ENCODE measurements at regions not wholly inside any gene's neighbourhood (a gene's known extent, or its start where the extent isn't known, plus 50 kb on each side); places are given as distances from the start of the nearest gene placed in this dataset.

GRCh38 chr2:156841321-156841720, 405.1 kb downstream of the GPD2 start:
- Histone ChIP-seq H3K36me3 (replicated peaks; ENCODE audit: low read depth, low read length) (no peaks in the 10 kb centered on the region), H3K9ac (ENCODE audit: low read length) (no peak overlapping the region), H3K4me3 (ENCODE audit: low read length) (no peak overlapping the region), H3K27ac (ENCODE audit: low read length) (no peak overlapping the region), H3K4me1 (ENCODE audit: low read length) (peaks cover 20% of the 10 kb centered on the region), H3K79me2 (ENCODE audit: low read length) (no peaks in the 10 kb centered on the region), H3K9me3 (ENCODE audit: insufficient read depth, low read length) (no peaks in the 10 kb centered on the region), H2AFZ (ENCODE audit: low read depth, low read length) (no peak overlapping the region), H4K20me1 (ENCODE audit: insufficient read depth, low read length) (no peaks in the 10 kb centered on the region), H3K27me3 (ENCODE audit: low read depth, low read length) (no peaks in the 10 kb centered on the region), H3K4me2 (ENCODE audit: low read length) (peak overlapping the region; percentile 45)
- TF ChIP-seq CTCF (IDR thresholded peaks at IDR 0.05; ENCODE audit: low read depth, low read length) (no peak), EZH2phosphoT487 (IDR thresholded peaks at IDR 0.05; ENCODE audit: low read depth) (no peak)

DNA sequence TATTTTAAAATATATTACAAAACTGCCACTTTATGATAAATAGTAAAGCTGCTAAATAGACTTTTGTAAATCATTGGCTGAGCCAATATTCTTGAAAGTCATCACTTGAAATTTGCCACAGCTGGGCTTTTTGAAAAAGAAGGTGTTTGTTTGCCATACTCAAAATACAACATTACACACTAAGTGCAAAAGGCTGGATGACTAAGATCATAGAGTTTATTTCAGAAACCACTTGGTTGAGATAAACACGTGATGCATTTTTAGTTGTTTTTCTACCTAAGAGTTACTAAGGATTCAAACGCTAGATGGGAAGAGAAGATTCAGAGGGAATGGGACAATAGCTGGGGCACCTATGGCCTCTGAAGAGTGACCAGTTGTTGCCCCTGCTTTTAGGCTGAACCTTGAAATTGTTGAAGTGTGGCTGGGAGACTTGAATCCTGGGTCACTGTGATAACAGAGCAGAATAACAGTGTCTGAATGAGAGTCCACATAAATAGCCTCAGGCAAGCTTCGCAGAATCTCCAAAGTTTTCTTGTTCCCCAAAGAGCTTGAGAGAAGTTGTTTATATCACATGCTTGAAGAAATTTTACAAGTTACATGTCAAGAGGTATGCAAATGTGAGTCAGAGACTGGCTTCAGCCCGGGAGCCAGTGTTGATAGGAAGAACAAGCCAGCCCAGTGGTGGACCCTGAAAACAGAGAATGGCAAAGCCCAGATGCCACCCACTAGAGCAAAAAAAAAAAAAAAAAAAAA, 409.8 kb downstream of the GPD2 start:
- no peak overlapping the region for H3K27ac ChIP-seq (ENCODE audit: low read length)

GRCh38 chr2:156852210-156852609, 405.3 kb upstream of the GALNT5 start:
- H3K9ac ChIP-seq (ENCODE audit: low read length), result no peak overlapping the region
- H4K20me1 ChIP-seq (ENCODE audit: insufficient read depth, low read length), result no peaks in the 10 kb centered on the region
- no peaks in the 10 kb centered on the region for H3K79me2 ChIP-seq (ENCODE audit: low read length)
- H3K4me3 ChIP-seq (ENCODE audit: low read length), result no peak overlapping the region
- no peak overlapping the region for H3K27ac ChIP-seq (ENCODE audit: low read length)
- no peak overlapping the region for H2AFZ ChIP-seq (ENCODE audit: low read depth, low read length)
- no peaks in the 10 kb centered on the region for H3K9me3 ChIP-seq (ENCODE audit: insufficient read depth, low read length)
- no peaks in the 10 kb centered on the region for H3K27me3 ChIP-seq (ENCODE audit: low read depth, low read length)
- no peak overlapping the region for H3K4me2 ChIP-seq (ENCODE audit: low read length)
- TF ChIP-seq CTCF (IDR thresholded peaks at IDR 0.05; ENCODE audit: low read depth, low read length), result no peak
- TF ChIP-seq EZH2phosphoT487 (IDR thresholded peaks at IDR 0.05; ENCODE audit: low read depth), result no peak
- H3K4me1 ChIP-seq (ENCODE audit: low read length), result no peaks in the 10 kb centered on the region
- no peaks in the 10 kb centered on the region for H3K36me3 ChIP-seq (replicated peaks; ENCODE audit: low read depth, low read length)

More for the DNA sequence above, 409.8 kb downstream of the GPD2 start:
- Histone ChIP-seq H3K4me1 (ENCODE audit: low read length) (peaks cover 6% of the 10 kb centered on the region; the same call in 1 of the 2 replicates), H2AFZ (ENCODE audit: low read depth, low read length) (no peak overlapping the region), H3K9me3 (ENCODE audit: insufficient read depth, low read length) (no peaks in the 10 kb centered on the region), H4K20me1 (ENCODE audit: insufficient read depth, low read length) (no peaks in the 10 kb centered on the region), H3K79me2 (ENCODE audit: low read length) (no peaks in the 10 kb centered on the region), H3K27me3 (ENCODE audit: low read depth, low read length) (no peaks in the 10 kb centered on the region), H3K36me3 (replicated peaks; ENCODE audit: low read depth, low read length) (no peaks in the 10 kb centered on the region), H3K9ac (ENCODE audit: low read length) (no peak overlapping the region), H3K4me2 (ENCODE audit: low read length) (no peak overlapping the region), H3K4me3 (ENCODE audit: low read length) (no peak overlapping the region)
- no peak for TF ChIP-seq CTCF (IDR thresholded peaks at IDR 0.05; ENCODE audit: low read depth, low read length)
- TF ChIP-seq EZH2phosphoT487 (IDR thresholded peaks at IDR 0.05; ENCODE audit: low read depth), result no peak

- H3K27ac ChIP-seq (ENCODE audit: low read length), result no peak overlapping the region
- H4K20me1 ChIP-seq (ENCODE audit: insufficient read depth, low read length), result no peaks in the 10 kb centered on the region
- H3K4me1 ChIP-seq (ENCODE audit: low read length), result no peaks in the 10 kb centered on the region
- H3K36me3 ChIP-seq (replicated peaks; ENCODE audit: low read depth, low read length), result no peaks in the 10 kb centered on the region
- H2AFZ ChIP-seq (ENCODE audit: low read depth, low read length), result no peak overlapping the region
- H3K4me2 ChIP-seq (ENCODE audit: low read length), result no peak overlapping the region
- no peak overlapping the region for H3K4me3 ChIP-seq (ENCODE audit: low read length)
- H3K27me3 ChIP-seq (ENCODE audit: low read depth, low read length), result no peaks in the 10 kb centered on the region
- H3K79me2 ChIP-seq (ENCODE audit: low read length), result no peaks in the 10 kb centered on the region
- no peaks in the 10 kb centered on the region for H3K9me3 ChIP-seq (ENCODE audit: insufficient read depth, low read length)
- TF ChIP-seq CTCF (IDR thresholded peaks at IDR 0.05; ENCODE audit: low read depth, low read length), result no peak
- no peak for TF ChIP-seq EZH2phosphoT487 (IDR thresholded peaks at IDR 0.05; ENCODE audit: low read depth)
- no peak overlapping the region for H3K9ac ChIP-seq (ENCODE audit: low read length)
Measured at GRCh38 chr2:156852681-156853080, 404.8 kb upstream of the GALNT5 start.
